ENCODE measurements at regions not wholly inside any gene's neighbourhood (a gene's known extent, or its start where the extent isn't known, plus 50 kb on each side); places are given as distances from the start of the nearest gene placed in this dataset.
"Not testable (repeated sequence)": the region's sequence is repeated elsewhere in the genome, so short reads cannot be mapped to it uniquely, and the experiment has no call there.

DNA sequence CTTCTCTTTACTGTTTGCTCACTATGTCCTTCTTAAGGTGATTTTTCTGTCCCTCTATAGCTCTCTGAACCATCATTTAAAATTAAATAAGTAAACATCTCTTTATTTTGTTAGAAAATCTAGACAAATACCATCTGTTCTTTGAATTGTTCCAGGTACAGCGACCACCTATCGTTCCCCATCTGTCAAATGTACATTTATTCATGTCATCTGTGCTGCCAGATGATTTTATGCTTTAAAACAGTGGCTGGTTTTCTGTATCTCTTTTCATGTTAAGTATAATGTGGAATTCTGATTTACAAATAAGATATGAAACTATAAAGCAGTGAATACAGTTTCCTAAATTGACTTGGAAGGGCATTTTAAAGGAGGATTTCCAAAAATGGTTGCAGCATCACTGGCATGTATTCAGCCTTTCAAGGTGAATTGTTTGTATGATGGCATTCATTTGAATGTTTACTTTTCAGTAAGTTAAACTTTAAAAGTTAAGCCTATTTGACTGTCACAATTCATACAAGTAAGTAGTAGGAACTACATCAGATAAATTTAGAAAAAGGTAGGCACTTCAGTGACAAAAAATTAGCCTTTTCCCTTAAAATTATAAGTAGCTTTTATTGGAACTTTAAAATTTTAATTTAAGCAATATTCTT is 92.6 kb upstream of the CLVS2 start:
- no peak overlapping the region for H3K4me3 ChIP-seq (ENCODE audit: control insufficient read depth, low read depth, low read length)
- TF ChIP-seq, protein P1, sequence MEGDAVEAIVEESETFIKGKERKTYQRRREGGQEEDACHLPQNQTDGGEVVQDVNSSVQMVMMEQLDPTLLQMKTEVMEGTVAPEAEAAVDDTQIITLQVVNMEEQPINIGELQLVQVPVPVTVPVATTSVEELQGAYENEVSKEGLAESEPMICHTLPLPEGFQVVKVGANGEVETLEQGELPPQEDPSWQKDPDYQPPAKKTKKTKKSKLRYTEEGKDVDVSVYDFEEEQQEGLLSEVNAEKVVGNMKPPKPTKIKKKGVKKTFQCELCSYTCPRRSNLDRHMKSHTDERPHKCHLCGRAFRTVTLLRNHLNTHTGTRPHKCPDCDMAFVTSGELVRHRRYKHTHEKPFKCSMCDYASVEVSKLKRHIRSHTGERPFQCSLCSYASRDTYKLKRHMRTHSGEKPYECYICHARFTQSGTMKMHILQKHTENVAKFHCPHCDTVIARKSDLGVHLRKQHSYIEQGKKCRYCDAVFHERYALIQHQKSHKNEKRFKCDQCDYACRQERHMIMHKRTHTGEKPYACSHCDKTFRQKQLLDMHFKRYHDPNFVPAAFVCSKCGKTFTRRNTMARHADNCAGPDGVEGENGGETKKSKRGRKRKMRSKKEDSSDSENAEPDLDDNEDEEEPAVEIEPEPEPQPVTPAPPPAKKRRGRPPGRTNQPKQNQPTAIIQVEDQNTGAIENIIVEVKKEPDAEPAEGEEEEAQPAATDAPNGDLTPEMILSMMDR (conservative IDR thresholded peaks at IDR 0.05; ENCODE audit: control insufficient read depth, insufficient read depth, low read depth, low read length): no peak
- no peak for DNase-seq (ENCODE audit: low read depth)

DNA sequence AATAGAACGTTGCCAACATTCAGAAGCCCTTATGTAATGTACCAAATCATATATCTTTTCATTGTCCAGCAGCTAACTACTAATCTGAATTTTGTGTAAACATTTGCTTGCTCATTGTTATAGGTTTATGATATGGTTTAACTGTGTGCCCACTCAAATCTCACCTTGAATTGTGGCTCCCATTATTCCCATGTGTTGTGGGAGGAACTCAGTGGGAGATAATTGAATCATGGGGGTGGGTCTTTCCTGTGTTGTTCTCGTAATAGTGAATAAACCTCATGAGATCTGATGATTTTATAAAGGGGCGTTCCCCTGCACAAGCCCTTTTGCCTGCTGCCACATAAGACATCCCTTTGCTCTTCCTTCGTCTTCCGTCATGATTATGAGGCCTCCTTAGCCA is 91.9 kb upstream of the CLVS2 start:
- TF ChIP-seq, protein P1 (conservative IDR thresholded peaks at IDR 0.05; ENCODE audit: control insufficient read depth, insufficient read depth, low read depth, low read length): no peak
- H3K4me3 ChIP-seq (ENCODE audit: control insufficient read depth, low read depth, low read length): no peak overlapping the region
- no peak for DNase-seq (ENCODE audit: low read depth)

DNA sequence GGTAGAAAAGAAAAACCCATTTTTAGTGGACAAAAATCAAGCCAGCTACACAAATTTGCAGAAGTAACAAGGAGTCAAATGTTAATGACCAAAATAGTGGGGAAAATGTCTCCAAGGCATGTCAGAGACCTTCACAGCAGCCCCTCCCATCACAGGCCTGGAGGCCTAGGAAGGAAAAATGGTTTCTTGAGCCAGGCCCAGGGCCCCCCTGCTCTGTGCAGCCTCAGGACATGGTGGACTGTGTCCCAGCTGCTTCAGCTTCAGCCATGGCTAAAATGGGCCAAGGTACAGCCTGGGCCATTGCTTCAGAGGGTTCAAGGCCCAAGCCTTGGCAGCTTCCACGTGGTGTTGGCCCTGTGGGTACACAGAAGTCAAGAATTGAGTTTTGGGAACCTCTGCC is 82.5 kb upstream of the CLVS2 start:
- H3K4me3 ChIP-seq (ENCODE audit: control insufficient read depth, low read depth, low read length): no peak overlapping the region
- TF ChIP-seq, protein P1 (conservative IDR thresholded peaks at IDR 0.05; ENCODE audit: control insufficient read depth, insufficient read depth, low read depth, low read length): no peak
- no peak for DNase-seq (ENCODE audit: low read depth)

DNA sequence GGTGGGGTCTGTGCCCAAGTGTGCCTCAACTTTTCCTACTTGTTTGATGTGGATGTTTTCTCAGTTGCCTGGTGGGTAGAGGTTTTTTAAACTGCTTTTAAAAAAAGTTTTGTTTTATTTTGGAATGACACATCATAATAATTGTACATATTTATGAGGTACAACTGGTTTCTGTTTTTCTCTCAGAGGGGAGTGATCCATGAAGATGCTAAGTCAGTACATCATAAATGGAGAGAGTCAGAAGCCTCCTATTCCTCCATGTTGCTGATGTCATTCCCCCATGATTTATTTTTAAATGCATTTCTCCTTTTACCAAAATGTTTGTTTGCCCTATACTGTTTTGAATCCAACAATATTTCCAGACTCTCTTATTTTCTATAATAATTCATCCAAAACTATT is 77.3 kb upstream of the CLVS2 start:
- no peak for DNase-seq (ENCODE audit: low read depth)
- H3K4me3 ChIP-seq (ENCODE audit: control insufficient read depth, low read depth, low read length): no peak overlapping the region
- TF ChIP-seq, protein P1 (conservative IDR thresholded peaks at IDR 0.05; ENCODE audit: control insufficient read depth, insufficient read depth, low read depth, low read length): no peak

DNA sequence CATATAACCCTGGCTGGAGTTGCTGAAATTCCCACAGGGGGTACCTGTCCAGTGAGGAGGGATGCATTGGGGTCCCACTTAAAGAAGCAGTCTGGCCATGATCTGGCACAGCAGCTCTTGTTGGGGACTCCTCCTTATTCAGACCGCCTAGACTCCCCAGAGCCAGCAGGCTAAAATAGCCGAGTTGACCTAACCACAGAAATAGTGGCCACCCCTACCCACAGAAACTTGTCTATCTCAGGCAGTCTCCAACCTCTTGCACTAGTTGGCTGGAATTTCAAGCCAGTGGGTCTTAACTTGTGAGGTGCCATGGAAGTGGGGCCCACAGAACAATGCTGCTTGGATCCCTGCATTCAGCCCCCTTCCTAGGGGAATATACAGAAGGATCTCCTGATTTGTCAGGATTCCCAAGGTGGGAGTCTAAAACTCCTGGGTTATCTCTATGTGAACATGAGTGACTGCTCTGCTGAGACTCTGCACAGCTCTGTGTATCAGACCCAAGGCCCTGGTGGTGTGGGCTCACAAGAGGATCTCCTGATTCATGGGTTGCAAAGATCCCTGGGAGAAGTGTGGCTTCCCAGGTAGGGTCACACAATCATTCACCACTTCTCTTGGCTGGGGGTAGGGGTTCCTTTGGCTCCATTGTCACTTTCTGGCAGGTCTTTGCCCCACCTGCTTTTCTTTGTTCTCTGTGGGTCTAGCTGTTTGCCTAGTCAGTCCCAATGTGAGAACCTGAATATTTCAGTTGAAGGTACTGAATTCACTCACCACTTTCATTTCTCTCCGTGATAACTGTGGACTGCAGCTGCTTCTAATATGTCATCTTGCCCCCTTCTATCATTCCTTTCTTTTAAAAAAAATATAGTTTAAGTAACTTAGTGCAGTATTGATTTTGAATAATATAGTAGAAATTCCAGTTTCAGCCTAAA is 65.5 kb upstream of the CLVS2 start:
- H3K4me3 ChIP-seq (ENCODE audit: control insufficient read depth, low read depth, low read length): no peak overlapping the region
- no peak for DNase-seq (ENCODE audit: low read depth)
- TF ChIP-seq, protein P1 (conservative IDR thresholded peaks at IDR 0.05; ENCODE audit: control insufficient read depth, insufficient read depth, low read depth, low read length): no peak

DNA sequence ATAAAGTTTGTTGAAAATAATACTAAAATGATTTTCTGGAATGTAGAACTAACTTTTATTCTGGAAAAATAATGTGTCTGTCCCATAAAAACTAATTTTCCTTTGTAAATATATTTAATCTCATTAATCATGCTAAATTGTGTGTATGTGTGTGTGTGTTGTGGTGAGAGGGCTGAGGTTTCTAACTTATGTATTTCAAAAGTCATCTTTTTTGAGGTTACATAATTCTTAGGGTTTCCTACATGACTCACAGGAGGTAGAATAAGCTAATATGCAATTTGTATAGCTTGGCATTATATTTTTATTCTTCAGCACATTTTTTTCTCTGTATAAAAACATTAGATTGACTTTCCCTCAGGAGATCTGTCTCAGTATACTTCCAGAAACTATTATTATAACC is 64.1 kb upstream of the CLVS2 start:
- TF ChIP-seq, protein P1 (conservative IDR thresholded peaks at IDR 0.05; ENCODE audit: control insufficient read depth, insufficient read depth, low read depth, low read length): no peak
- DNase-seq (ENCODE audit: low read depth): no peak
- H3K4me3 ChIP-seq (ENCODE audit: control insufficient read depth, low read depth, low read length): no peak overlapping the region

DNA sequence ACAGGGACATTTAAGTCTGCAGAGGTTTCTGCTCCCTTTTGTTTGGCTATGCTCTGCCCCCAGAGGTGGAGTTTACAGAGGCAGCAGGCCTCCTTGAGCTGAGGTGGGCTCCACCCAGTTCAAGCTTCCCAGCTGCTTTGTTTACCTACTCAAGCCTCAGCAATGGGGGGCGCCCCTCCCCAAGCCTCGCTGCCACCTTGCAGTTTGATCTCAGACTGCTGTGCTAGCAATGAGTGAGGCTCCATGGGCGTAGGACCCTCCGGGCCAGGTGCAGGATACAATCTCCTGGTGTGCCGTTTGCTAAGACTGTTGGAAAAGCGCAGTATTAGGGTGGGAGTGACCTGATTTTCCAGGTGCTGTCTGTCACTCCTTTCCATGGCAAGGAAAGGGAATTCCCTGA is 51.1 kb upstream of the CLVS2 start:
- DNase-seq (ENCODE audit: low read depth); H3K4me3 ChIP-seq (ENCODE audit: control insufficient read depth, low read depth, low read length): not testable (repeated sequence)

Data from fibroblast of mammary gland (primary cell).